Trophoblast cell (in vitro differentiated cells and primary cell): ENCODE measurements at regions not wholly inside any gene's neighbourhood (a gene's known extent, or its start where the extent isn't known, plus 50 kb on each side); places are given as distances from the start of the nearest gene placed in this dataset.

Experiments
- DNase-seq, 2 donors: peaks; one replicate each; pipeline ENCODE4 v3.0.0-alpha.2; 2016
- H2AFZ ChIP-seq: 2 replicates; pipeline ENCODE4 v1.6.1; 2013; ENCODE audit warnings: low read length, moderate library complexity, mild to moderate bottlenecking; ENCODE audit not compliant: insufficient read depth, poor library complexity
- H2AK5ac ChIP-seq: 2 replicates; pipeline ENCODE4 v1.6.1; 2013; ENCODE audit warnings: mild to moderate bottlenecking, low read length
- H2BK120ac ChIP-seq: 2 replicates; pipeline ENCODE4 v1.6.1; 2013; ENCODE audit warnings: low read length, mild to moderate bottlenecking, moderate library complexity; ENCODE audit not compliant: insufficient read depth, poor library complexity
- H2BK12ac ChIP-seq: 2 replicates; pipeline ENCODE4 v1.6.1; 2013; ENCODE audit warnings: mild to moderate bottlenecking, low read length, moderate library complexity
- H2BK5ac ChIP-seq: 2 replicates; pipeline ENCODE4 v1.6.1; 2013; ENCODE audit warnings: low read length, low read depth, moderate library complexity, mild to moderate bottlenecking; ENCODE audit not compliant: poor library complexity
- H3K14ac ChIP-seq: 2 replicates; pipeline ENCODE4 v1.6.1; 2013; ENCODE audit warnings: mild to moderate bottlenecking, low read length
- H3K18ac ChIP-seq: 2 replicates; pipeline ENCODE4 v1.6.1; 2013; ENCODE audit warnings: mild to moderate bottlenecking, low read length
- H3K23ac ChIP-seq: 2 replicates; pipeline ENCODE4 v1.6.1; 2013; ENCODE audit warnings: low read length
- H3K27ac ChIP-seq: 2 replicates; pipeline ENCODE4 v1.5.1; 2013; ENCODE audit warnings: low read depth, mild to moderate bottlenecking, inconsistent platforms, low read length, moderate library complexity
- H3K27me3 ChIP-seq: 2 replicates; pipeline ENCODE4 v1.6.1; 2013; ENCODE audit warnings: inconsistent platforms, mild to moderate bottlenecking, low read length, moderate library complexity; ENCODE audit not compliant: insufficient read depth
- H3K36me3 ChIP-seq, 2 experiments: 1 replicate in 1 of 2; 2 replicates in 1 of 2; pipeline ENCODE4 v1.6.1; 2013; ENCODE audit warnings: low read length in 2 of 2, mild to moderate bottlenecking in 2 of 2, moderate library complexity in 1 of 2; ENCODE audit not compliant: insufficient read depth in 2 of 2, control insufficient read depth in 1 of 2
- H3K4ac ChIP-seq: 2 replicates; pipeline ENCODE4 v1.6.1; 2013; ENCODE audit warnings: low read depth, mild to moderate bottlenecking, low read length, moderate library complexity
- H3K4me1 ChIP-seq, 2 experiments: 1 replicate in 1 of 2; 2 replicates in 1 of 2; pipeline ENCODE4 v1.6.1; 2013; ENCODE audit warnings: low read length in 2 of 2, mild to moderate bottlenecking in 2 of 2, moderate library complexity in 1 of 2; ENCODE audit not compliant: insufficient read depth in 2 of 2, control insufficient read depth in 1 of 2
- H3K4me2 ChIP-seq: 2 replicates; pipeline ENCODE4 v1.6.1; 2013; ENCODE audit warnings: inconsistent platforms, mild to moderate bottlenecking, low read length, moderate library complexity
- H3K4me3 ChIP-seq: 2 replicates; pipeline ENCODE4 v1.5.1; 2013; ENCODE audit warnings: mild to moderate bottlenecking, low read depth, low read length, inconsistent platforms
- H3K79me1 ChIP-seq: one replicate; pipeline ENCODE4 v1.6.1; 2013; ENCODE audit warnings: low read length
- H3K79me2 ChIP-seq: 2 replicates; pipeline ENCODE4 v1.6.1; 2013; ENCODE audit warnings: low read length, mild to moderate bottlenecking; ENCODE audit not compliant: control insufficient read depth, insufficient read depth, poor library complexity
- H3K9ac ChIP-seq: 2 replicates; pipeline ENCODE4 v1.6.1; 2013; ENCODE audit warnings: mild to moderate bottlenecking, low read length
- H3K9me3 ChIP-seq: 2 replicates; pipeline ENCODE4 v1.6.1; 2013; ENCODE audit warnings: low read depth, mild to moderate bottlenecking, control low read depth, inconsistent platforms, low read length; ENCODE audit not compliant: insufficient read depth
- H4K12ac ChIP-seq: 2 replicates; pipeline ENCODE4 v1.6.1; 2013; ENCODE audit warnings: low read depth, mild to moderate bottlenecking, low read length, moderate library complexity
- H4K8ac ChIP-seq: 2 replicates; pipeline ENCODE4 v1.6.1; 2013; ENCODE audit warnings: low read depth, mild to moderate bottlenecking, low read length, moderate library complexity
- H4K91ac ChIP-seq: one replicate; pipeline ENCODE4 v1.6.1; 2013; ENCODE audit warnings: low read depth, mild to moderate bottlenecking, low read length, moderate library complexity
- WGBS: extraction: QIAGEN DNeasy Blood & Tissue Kit; methylation state at CpG from one replicate; pipeline ENCODE4 v1.1.7; 2013; ENCODE audit warnings: missing lambda C conversion rate; ENCODE audit not compliant: insufficient read length, insufficient coverage; ENCODE audit errors: extremely low coverage; 5-methylcytosine and 5-hydroxymethylcytosine counted together

GRCh38 chr18:45556222-45556621 lies 59.1 kb upstream of the SLC14A2 start:
- no peak overlapping the region for H2AK5ac ChIP-seq
- no peaks in the 10 kb centered on the region for H3K27me3 ChIP-seq
- H2BK120ac ChIP-seq: no peak overlapping the region
- no peaks in the 10 kb centered on the region for H3K9me3 ChIP-seq
- no peak overlapping the region for H3K4me3 ChIP-seq
- H4K8ac ChIP-seq: no peak overlapping the region
- no peak overlapping the region for H3K14ac ChIP-seq
- H3K9ac ChIP-seq: no peak overlapping the region
- H3K4me1 ChIP-seq: no peaks in the 10 kb centered on the region
- no peaks in the 10 kb centered on the region for H3K79me1 ChIP-seq
- H2AFZ ChIP-seq: no peak overlapping the region
- no peak overlapping the region for H2BK5ac ChIP-seq
- no peak overlapping the region for H4K91ac ChIP-seq
- no CpG with 5 or more reads among the region's 2 CpGs for WGBS
- no peak overlapping the region for H2BK12ac ChIP-seq
- no peak overlapping the region for H3K18ac ChIP-seq
- no peak overlapping the region for H3K23ac ChIP-seq
- H3K79me2 ChIP-seq: no peaks in the 10 kb centered on the region
- no peak overlapping the region for H3K27ac ChIP-seq
- H3K4ac ChIP-seq: no peak overlapping the region
- no peak overlapping the region for H3K4me2 ChIP-seq
- DNase-seq: no peak
- H4K12ac ChIP-seq: no peak overlapping the region
- H3K36me3 ChIP-seq: no peaks in the 10 kb centered on the region

- H3K36me3 ChIP-seq: no peaks in the 10 kb centered on the region
- no peak overlapping the region for H2BK12ac ChIP-seq
- H3K9ac ChIP-seq: no peak overlapping the region
- no peaks in the 10 kb centered on the region for H3K27me3 ChIP-seq
- no peaks in the 10 kb centered on the region for H3K79me2 ChIP-seq
- H3K18ac ChIP-seq: no peak overlapping the region
- no peak overlapping the region for H2AFZ ChIP-seq
- H2AK5ac ChIP-seq: no peak overlapping the region
- no peaks in the 10 kb centered on the region for H3K4me1 ChIP-seq
- no CpG with 5 or more reads among the region's 4 CpGs for WGBS
- no peak for DNase-seq
- no peak overlapping the region for H3K27ac ChIP-seq
- H3K4me3 ChIP-seq: no peak overlapping the region
- H3K4ac ChIP-seq: no peak overlapping the region
- H4K8ac ChIP-seq: no peak overlapping the region
- no peak overlapping the region for H3K14ac ChIP-seq
- H3K4me2 ChIP-seq: no peak overlapping the region
- no peak overlapping the region for H3K23ac ChIP-seq
- H4K12ac ChIP-seq: no peak overlapping the region
- H3K9me3 ChIP-seq: no peaks in the 10 kb centered on the region
- H2BK120ac ChIP-seq: no peak overlapping the region
- no peak overlapping the region for H2BK5ac ChIP-seq
- no peaks in the 10 kb centered on the region for H3K79me1 ChIP-seq
- no peak overlapping the region for H4K91ac ChIP-seq
Observed at GRCh38 chr18:45557287-45557686, 58.0 kb upstream of the SLC14A2 start.

GRCh38 chr18:45557779-45558178 lies 57.5 kb upstream of the SLC14A2 start:
- Histone ChIP-seq H3K4me2 (no peak overlapping the region), H2AK5ac (no peak overlapping the region), H3K23ac (no peak overlapping the region), H3K79me2 (no peaks in the 10 kb centered on the region), H2AFZ (no peak overlapping the region), H2BK5ac (no peak overlapping the region), H2BK12ac (no peak overlapping the region), H3K36me3 (no peaks in the 10 kb centered on the region), H3K18ac (no peak overlapping the region), H3K4ac (no peak overlapping the region), H3K27me3 (no peaks in the 10 kb centered on the region), H3K9ac (no peak overlapping the region), H3K4me1 (no peaks in the 10 kb centered on the region), H3K27ac (no peak overlapping the region), H3K4me3 (no peak overlapping the region), H3K79me1 (no peaks in the 10 kb centered on the region), H4K12ac (no peak overlapping the region), H2BK120ac (no peak overlapping the region), H3K9me3 (no peaks in the 10 kb centered on the region), H4K91ac (no peak overlapping the region), H4K8ac (no peak overlapping the region), H3K14ac (no peak overlapping the region)
- DNase-seq: no peak

DNA sequence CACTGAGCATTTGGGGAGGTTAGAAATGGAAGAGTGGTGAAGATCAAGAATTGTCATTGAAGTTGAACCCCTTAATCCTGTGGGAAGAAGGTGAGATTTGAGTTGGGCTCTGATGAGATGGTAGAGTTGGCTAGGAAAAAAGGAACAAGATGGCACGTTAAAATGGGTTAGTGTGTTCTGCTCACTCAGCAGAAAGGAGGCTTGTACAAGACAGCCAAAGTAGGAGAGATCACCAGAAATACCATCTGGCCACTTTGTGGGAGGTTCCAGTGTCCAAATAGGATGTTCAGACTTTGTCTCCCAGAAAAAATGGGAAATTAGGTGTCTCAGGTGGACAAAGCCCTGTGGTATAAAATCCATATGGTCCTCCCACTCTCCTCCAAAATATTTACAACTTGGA lies 56.0 kb upstream of the SLC14A2 start:
- Histone ChIP-seq H3K4ac (no peak overlapping the region), H3K9ac (no peak overlapping the region), H2AFZ (no peak overlapping the region), H3K4me3 (no peak overlapping the region), H4K12ac (no peak overlapping the region), H3K4me1 (peaks cover 0 to 2% of the 10 kb centered on the region in 2 experiments), H4K8ac (no peak overlapping the region), H2AK5ac (no peak overlapping the region), H3K79me2 (no peaks in the 10 kb centered on the region), H3K4me2 (no peak overlapping the region), H3K9me3 (no peaks in the 10 kb centered on the region), H2BK5ac (no peak overlapping the region), H3K27me3 (no peaks in the 10 kb centered on the region), H3K14ac (no peak overlapping the region), H2BK12ac (no peak overlapping the region), H2BK120ac (no peak overlapping the region), H3K23ac (no peak overlapping the region), H4K91ac (no peak overlapping the region), H3K27ac (no peak overlapping the region), H3K18ac (no peak overlapping the region), H3K36me3 (no peaks in the 10 kb centered on the region), H3K79me1 (no peaks in the 10 kb centered on the region)
- no peak for DNase-seq
- no CpG with 5 or more reads among the region's 1 CpG for WGBS
